ENCODE measurements at regions not wholly inside any gene's neighbourhood (a gene's known extent, or its start where the extent isn't known, plus 50 kb on each side); places are given as distances from the start of the nearest gene placed in this dataset.

DNA sequence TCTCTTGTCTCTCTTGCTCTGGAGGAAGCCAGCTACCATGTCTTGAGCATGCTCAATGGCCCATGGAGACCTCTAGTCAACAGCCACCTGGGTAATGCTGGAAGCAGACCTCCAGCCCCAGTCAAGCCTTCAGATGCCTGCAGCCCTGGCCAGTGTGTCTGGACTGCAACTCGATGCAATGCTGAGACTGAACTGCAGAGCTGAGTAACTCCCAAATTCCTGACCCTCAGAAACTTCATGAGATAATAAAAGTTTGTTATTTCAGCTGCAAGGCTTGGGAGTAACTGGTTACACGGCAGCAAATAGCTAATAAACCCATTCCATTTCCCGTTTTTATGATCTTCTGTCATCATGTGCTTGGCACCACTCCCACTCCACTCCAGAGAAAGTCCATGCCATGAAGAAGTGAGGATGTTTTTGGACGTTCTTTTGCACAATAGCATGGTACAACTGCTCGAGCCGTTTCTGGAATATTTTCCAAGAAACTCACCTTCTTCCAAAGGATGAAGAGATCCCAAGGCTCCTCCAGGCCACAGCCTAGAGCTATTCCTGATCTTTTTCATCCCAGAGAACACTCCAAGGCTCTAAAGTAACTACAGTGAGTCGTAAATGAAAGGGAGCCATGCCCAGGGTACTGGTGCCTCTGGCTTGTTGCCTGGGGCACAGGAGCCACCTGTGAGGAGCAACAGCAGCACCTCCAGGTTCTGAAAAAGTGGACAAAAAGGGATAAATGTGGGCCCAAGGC is 72.0 kb upstream of the KLF13 start:
- TF ChIP-seq, protein P1, sequence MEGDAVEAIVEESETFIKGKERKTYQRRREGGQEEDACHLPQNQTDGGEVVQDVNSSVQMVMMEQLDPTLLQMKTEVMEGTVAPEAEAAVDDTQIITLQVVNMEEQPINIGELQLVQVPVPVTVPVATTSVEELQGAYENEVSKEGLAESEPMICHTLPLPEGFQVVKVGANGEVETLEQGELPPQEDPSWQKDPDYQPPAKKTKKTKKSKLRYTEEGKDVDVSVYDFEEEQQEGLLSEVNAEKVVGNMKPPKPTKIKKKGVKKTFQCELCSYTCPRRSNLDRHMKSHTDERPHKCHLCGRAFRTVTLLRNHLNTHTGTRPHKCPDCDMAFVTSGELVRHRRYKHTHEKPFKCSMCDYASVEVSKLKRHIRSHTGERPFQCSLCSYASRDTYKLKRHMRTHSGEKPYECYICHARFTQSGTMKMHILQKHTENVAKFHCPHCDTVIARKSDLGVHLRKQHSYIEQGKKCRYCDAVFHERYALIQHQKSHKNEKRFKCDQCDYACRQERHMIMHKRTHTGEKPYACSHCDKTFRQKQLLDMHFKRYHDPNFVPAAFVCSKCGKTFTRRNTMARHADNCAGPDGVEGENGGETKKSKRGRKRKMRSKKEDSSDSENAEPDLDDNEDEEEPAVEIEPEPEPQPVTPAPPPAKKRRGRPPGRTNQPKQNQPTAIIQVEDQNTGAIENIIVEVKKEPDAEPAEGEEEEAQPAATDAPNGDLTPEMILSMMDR (conservative IDR thresholded peaks at IDR 0.05; ENCODE audit: control insufficient read depth, insufficient read depth, low read depth, low read length), result no peak
- peak; percentile 38 for DNase-seq (ENCODE audit: low read depth)

DNA sequence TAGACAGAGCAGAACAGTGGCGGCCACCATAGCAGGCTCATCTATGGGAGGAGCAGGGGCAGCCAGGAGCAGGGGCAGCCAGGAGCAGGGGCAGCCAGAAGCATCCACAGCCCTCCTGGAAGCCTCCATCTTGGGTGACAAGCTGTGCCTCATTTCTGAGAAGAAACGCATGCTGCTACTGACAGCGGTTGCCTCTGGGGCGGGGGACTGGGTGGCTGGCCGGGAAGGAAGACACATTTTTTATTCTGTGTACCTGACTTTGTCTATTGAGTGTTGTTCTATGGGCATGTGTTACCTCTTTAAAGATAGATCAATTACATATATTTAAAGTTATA is 71.5 kb upstream of the KLF13 start:
- no peak for DNase-seq (ENCODE audit: low read depth)
- H3K4me3 ChIP-seq (ENCODE audit: control insufficient read depth, low read depth, low read length), result no peak overlapping the region
- TF ChIP-seq, protein P1 (conservative IDR thresholded peaks at IDR 0.05; ENCODE audit: control insufficient read depth, insufficient read depth, low read depth, low read length), result no peak

More for the DNA sequence above, 72.0 kb upstream of the KLF13 start:
- H3K4me3 ChIP-seq (ENCODE audit: control insufficient read depth, low read depth, low read length), result no peak overlapping the region

DNA sequence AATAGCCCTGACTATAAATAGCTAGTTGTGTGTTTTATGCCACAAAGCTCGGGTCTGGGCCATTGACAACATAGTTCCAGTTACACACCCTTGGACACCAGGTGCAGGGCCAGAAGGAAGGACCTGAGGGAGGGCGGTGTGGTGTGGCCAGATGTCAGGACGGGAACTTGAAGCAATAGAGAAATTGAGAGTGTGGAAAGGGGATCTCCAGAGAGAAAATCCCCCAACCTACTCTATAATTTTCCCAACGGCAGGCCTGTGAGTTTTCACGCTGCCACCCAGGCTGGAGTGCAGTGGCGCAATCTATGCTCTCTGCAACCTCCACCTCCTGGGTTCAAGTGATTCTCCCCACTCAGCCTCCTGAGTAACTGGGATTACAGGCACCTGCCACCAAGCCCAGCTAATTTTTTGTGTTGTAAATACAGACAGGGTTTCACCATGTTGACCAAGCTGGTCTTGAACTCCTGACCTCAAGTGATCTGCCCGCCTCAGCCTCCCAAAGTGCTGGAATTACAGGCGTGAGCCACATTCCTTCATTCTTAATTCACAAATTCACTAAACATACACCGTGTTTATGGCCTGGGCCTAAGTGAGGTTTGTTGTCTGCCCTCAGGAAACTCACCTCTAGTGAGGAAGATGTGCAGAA is 70.8 kb upstream of the KLF13 start:
- H3K4me3 ChIP-seq (ENCODE audit: control insufficient read depth, low read depth, low read length), result no peak overlapping the region
- DNase-seq (ENCODE audit: low read depth), result no peak
- TF ChIP-seq, protein P1 (conservative IDR thresholded peaks at IDR 0.05; ENCODE audit: control insufficient read depth, insufficient read depth, low read depth, low read length), result no peak

DNA sequence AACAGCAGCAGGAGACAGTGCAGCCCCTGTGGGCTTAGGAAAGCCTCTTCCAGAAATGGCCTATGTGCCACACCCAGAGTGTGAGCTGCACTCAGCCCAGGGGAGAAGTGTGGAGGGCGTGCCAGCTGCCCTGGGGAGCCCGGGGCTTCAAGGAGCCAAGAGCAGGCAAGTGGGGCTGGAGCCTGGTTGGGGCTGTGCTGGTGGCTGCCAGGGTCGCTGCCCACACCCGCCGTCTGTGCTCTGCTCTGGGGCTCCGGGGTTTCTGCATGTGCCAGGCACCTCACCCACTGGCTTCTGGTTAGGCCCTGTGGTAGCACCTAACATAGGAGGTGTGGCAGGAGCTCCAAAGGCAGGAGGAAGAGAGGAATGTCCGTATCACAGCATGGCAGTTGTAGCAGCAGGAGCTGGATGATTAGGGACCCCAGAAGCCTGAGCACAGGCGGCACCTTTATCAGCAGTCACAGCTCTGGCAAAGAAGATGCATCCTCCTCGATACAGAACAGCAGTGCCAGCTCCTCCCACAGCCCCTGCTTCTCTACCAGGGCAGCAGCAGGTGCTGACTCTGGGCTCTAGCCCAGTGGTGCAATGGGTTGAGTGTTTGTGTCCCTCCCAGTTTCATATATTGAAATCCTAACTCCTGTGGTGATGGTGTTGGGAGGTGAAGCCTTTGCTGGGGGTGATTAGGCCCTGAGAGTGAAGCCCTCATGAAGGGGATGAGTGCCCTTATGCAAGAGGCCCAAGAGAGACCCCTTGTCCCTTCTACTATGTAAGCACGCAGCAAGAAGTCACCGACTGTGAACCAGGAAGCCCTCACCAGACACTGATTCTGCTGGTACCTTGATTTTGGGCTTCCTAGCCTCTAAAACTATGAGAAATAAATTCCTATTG is 70.0 kb upstream of the KLF13 start:
- no peak overlapping the region for H3K4me3 ChIP-seq (ENCODE audit: control insufficient read depth, low read depth, low read length)
- TF ChIP-seq, protein P1 (conservative IDR thresholded peaks at IDR 0.05; ENCODE audit: control insufficient read depth, insufficient read depth, low read depth, low read length), result no peak
- no peak for DNase-seq (ENCODE audit: low read depth)

DNA sequence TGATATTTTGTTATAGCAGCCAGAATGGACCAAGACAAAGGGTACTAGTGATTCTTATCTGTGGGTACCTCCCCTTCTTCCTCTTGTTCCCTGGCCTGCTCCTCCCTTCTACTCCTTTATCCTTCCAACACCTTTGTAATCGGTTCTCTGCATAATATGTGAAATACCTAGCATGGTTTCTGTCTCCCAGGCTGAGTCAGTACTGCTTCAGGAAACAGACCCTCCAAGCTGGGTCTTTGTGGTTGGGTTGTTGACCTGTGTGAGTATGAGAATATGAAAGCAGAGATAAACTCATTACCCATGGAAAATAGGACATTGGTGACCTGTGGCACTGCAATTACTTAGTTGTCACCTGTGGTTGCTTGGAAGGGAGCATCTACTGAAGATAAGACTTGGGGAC is 69.3 kb upstream of the KLF13 start:
- TF ChIP-seq, protein P1 (conservative IDR thresholded peaks at IDR 0.05; ENCODE audit: control insufficient read depth, insufficient read depth, low read depth, low read length), result no peak
- no peak for DNase-seq (ENCODE audit: low read depth)
- H3K4me3 ChIP-seq (ENCODE audit: control insufficient read depth, low read depth, low read length), result no peak overlapping the region

DNA sequence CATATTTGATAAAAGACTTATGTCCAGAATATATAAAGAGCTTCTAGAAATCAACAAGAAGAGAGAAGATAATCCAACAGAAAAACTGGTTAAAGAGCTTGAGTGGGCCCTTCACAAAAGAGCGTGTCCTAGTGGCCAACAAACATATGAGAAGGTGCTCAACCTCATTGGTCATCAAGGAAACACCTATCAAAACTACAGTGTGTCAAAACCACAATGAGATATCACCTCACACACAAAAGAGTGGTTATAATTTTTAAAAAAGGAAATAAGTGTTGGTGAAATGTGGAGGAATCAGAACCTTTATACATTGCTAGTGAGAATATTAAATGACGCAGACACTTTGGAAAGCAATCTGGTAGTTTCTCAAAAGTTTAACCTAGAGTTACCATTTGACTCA is 68.4 kb upstream of the KLF13 start:
- DNase-seq (ENCODE audit: low read depth), result no peak
- H3K4me3 ChIP-seq (ENCODE audit: control insufficient read depth, low read depth, low read length), result no peak overlapping the region
- TF ChIP-seq, protein P1 (conservative IDR thresholded peaks at IDR 0.05; ENCODE audit: control insufficient read depth, insufficient read depth, low read depth, low read length), result no peak

Measured in fibroblast of mammary gland (primary cell).